GM21423 (cell line): ENCODE measurements at regions not wholly inside any gene's neighbourhood (a gene's known extent, or its start where the extent isn't known, plus 50 kb on each side); places are given as distances from the start of the nearest gene placed in this dataset.

ENCODE experiments used
- ATAC-seq: cut with Tn5 transposase; IDR thresholded peaks from one replicate; pipeline ENCODE4 v1.9.1; 2021; ENCODE audit warnings: mild to moderate bottlenecking, moderate library complexity; ENCODE audit not compliant: unreplicated experiment

- no peak for ATAC-seq
These were observed 124.5 kb upstream of the USP24 start for GRCh38 chr1:55339681-55340080.

- no peak for ATAC-seq
These were observed 123.3 kb upstream of the USP24 start for GRCh38 chr1:55338448-55338820.

GRCh38 chr1:55337801-55338447, 122.8 kb upstream of the USP24 start:
- ATAC-seq = no peak

GRCh38 chr1:55334797-55335196, 119.6 kb upstream of the USP24 start:
- ATAC-seq = no peak

- ATAC-seq = no peak
These were observed 119.0 kb upstream of the USP24 start for GRCh38 chr1:55334160-55334559.

- no peak for ATAC-seq
These were observed 118.3 kb upstream of the USP24 start for GRCh38 chr1:55333461-55333860.

- ATAC-seq = no peak
These were observed 116.2 kb upstream of the USP24 start for GRCh38 chr1:55331351-55331750.

- no peak for ATAC-seq
These were observed 114.8 kb upstream of the USP24 start for GRCh38 chr1:55329808-55330432.

- no peak for ATAC-seq
These were observed 113.9 kb upstream of the USP24 start for GRCh38 chr1:55329091-55329490.

- no peak for ATAC-seq
These were observed 111.5 kb upstream of the USP24 start for GRCh38 chr1:55326496-55327243.

- ATAC-seq = no peak
These were observed 108.6 kb upstream of the USP24 start for GRCh38 chr1:55323760-55324159.

- ATAC-seq = no peak
These were observed 107.7 kb upstream of the USP24 start for GRCh38 chr1:55322842-55323241.

GRCh38 chr1:55321942-55322341, 106.8 kb upstream of the USP24 start:
- no peak for ATAC-seq

- ATAC-seq = no peak
These were observed 105.7 kb upstream of the USP24 start for GRCh38 chr1:55320891-55321290.

GRCh38 chr1:55318116-55318817, 103.1 kb upstream of the USP24 start:
- ATAC-seq = no peak

GRCh38 chr1:55317673-55318072, 102.5 kb upstream of the USP24 start:
- no peak for ATAC-seq

- ATAC-seq = no peak
These were observed 101.9 kb upstream of the USP24 start for GRCh38 chr1:55316947-55317662.

- no peak for ATAC-seq
These were observed 101.3 kb upstream of the USP24 start for GRCh38 chr1:55316502-55316901.

GRCh38 chr1:55315552-55315951, 100.4 kb upstream of the USP24 start:
- no peak for ATAC-seq

- no peak for ATAC-seq
These were observed 99.6 kb upstream of the USP24 start for GRCh38 chr1:55314740-55315139.

- no peak for ATAC-seq
These were observed 98.7 kb upstream of the USP24 start for GRCh38 chr1:55313903-55314302.
